ENCODE measurements at regions not wholly inside any gene's neighbourhood (a gene's known extent, or its start where the extent isn't known, plus 50 kb on each side); places are given as distances from the start of the nearest gene placed in this dataset.

- DNase-seq (ENCODE audit: low read depth in 4 of 4, low spot score in 1 of 4) = no peak
These were observed 60.5 kb upstream of the CD180 start for GRCh38 chr5:67257077-67257476.

- DNase-seq (ENCODE audit: low read depth in 4 of 4, low spot score in 1 of 4) = no peak
These were observed 59.3 kb upstream of the CD180 start for GRCh38 chr5:67255881-67256280.

- DNase-seq (ENCODE audit: low read depth in 4 of 4, low spot score in 1 of 4) = no peak
These were observed 57.3 kb upstream of the CD180 start for GRCh38 chr5:67253911-67254310.

DNA sequence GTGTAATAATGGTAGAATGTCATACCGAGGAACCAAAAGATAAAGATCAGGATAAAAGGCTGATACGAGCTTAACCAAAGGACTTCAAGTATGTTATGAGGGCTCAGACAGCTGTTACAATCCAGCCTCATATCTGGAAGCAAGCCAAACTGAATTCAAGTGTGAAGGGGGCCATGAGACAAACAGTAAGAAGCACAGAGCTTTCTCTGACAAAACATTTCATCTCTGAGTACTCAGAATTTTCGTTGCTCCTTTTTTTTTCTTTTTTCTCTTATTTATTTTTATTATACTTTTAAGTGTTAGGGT, 52.9 kb upstream of the CD180 start:
- no peak for DNase-seq (ENCODE audit: low read depth in 4 of 4, low spot score in 1 of 4)

- no peak for DNase-seq (ENCODE audit: low read depth in 4 of 4, low spot score in 1 of 4)
These were observed 52.3 kb upstream of the CD180 start for GRCh38 chr5:67248703-67249589.

- DNase-seq (ENCODE audit: low read depth in 4 of 4, low spot score in 1 of 4) = no peak
These were observed 50.1 kb upstream of the CD180 start for GRCh38 chr5:67246546-67247268.
